DOHH2 (cell line): ENCODE measurements at regions not wholly inside any gene's neighbourhood (a gene's known extent, or its start where the extent isn't known, plus 50 kb on each side); places are given as distances from the start of the nearest gene placed in this dataset.

ENCODE experiments used
- CTCF ChIP-seq: fragments of 200-600 bp; sonication (generic); IDR thresholded peaks from one replicate; pipeline ENCODE4 v1.5.1; 2014; ENCODE audit warnings: antibody characterized with exemption, mild to moderate bottlenecking, low read depth, low read length; ENCODE audit not compliant: poor library complexity, severe bottlenecking
- EZH2phosphoT487 ChIP-seq: fragments of 200-600 bp; sonication (generic); IDR thresholded peaks from 2 replicates; pipeline ENCODE4 v1.6.1; 2017; ENCODE audit warnings: borderline replicate concordance, mild to moderate bottlenecking, antibody characterized with exemption, low read length, moderate library complexity, mixed read lengths

- TF ChIP-seq CTCF: no peak
- no peak for TF ChIP-seq EZH2phosphoT487
Observed at GRCh38 chr3:105293441-105293840, 73.3 kb upstream of the ALCAM start.
